Endothelial cell of umbilical vein (primary cell): ENCODE measurements at regions not wholly inside any gene's neighbourhood (a gene's known extent, or its start where the extent isn't known, plus 50 kb on each side); places are given as distances from the start of the nearest gene placed in this dataset.

ENCODE experiments used
- BruUV-seq: library from RNA; stranded (reverse); fragments of 400-500 nt; replicated peaks from 2 replicates; lab custom pipeline; 2021; lab: Mats Ljungman, UMichigan
- CTCF ChIA-PET: fragments of 300-600, 350-600 bp; sonication (Branson Sonifier 250); formaldehyde crosslinking; loops from one replicate; lab custom pipeline; 2021; ENCODE audit warnings: antibody characterized with exemption, inconsistent platforms; lab: Charles Lee
- POLR2A ChIA-PET: fragments of 300-600, 350-600 bp; sonication (Branson Sonifier 250); formaldehyde crosslinking; loops from one replicate; lab custom pipeline; 2021; ENCODE audit warnings: antibody characterized with exemption, inconsistent platforms; lab: Charles Lee
- DNase-seq: peaks from one replicate; pipeline ENCODE4 v3.0.0-alpha.2; 2011; ENCODE audit warnings: low read depth, low spot score
- FAIRE-seq: peaks from 2 replicates; lab custom pipeline; 2011; peaks lifted over from hg19 to GRCh38; lab: Jason Lieb, UNC
- H2AFZ ChIP-seq: 2 replicates; pipeline ENCODE4 v1.6.0; 2012; ENCODE audit warnings: low read depth, low read length, control low read depth, inconsistent platforms
- H3K27ac ChIP-seq: 2 replicates; pipeline ENCODE4 v1.5.1; 2011; ENCODE audit warnings: low read depth, mild to moderate bottlenecking, control low read depth, low read length, moderate library complexity; ENCODE audit not compliant: insufficient read depth
- H3K27me3 ChIP-seq, 2 experiments: 2 replicates each; pipeline versions ENCODE4 v1.6.0 to v1.6.1; 2011; ENCODE audit warnings: low read length in 2 of 2, mixed read lengths in 1 of 2; ENCODE audit not compliant: control insufficient read depth in 2 of 2, insufficient read depth in 2 of 2
- H3K36me3 ChIP-seq, 2 experiments: 2 replicates in 1 of 2; 3 replicates in 1 of 2; pipeline ENCODE4 v1.5.1; 2011; ENCODE audit warnings: low read length in 2 of 2, mild to moderate bottlenecking in 1 of 2, moderate library complexity in 1 of 2; ENCODE audit not compliant: control insufficient read depth in 2 of 2, insufficient read depth in 2 of 2; ENCODE audit errors: extremely low read depth in 1 of 2
- H3K4me1 ChIP-seq: 3 replicates; pipeline ENCODE4 v1.5.1; 2011; ENCODE audit warnings: mild to moderate bottlenecking, low read length; ENCODE audit not compliant: control insufficient read depth, insufficient read depth; ENCODE audit errors: extremely low read depth
- H3K4me2 ChIP-seq: 2 replicates; pipeline ENCODE4 v1.6.1; 2011; ENCODE audit warnings: low read length, control low read depth, mixed read lengths; ENCODE audit not compliant: insufficient read depth
- H3K4me3 ChIP-seq, 3 experiments: fragments of 200-600 bp in 1 of 3; sonication (generic), shearing (Covaris generic) in 1 of 3; replicated peaks in 1 of 3; 2 replicates each; pipeline ENCODE4 v1.5.1; 2011 to 2016; ENCODE audit warnings: control low read depth in 3 of 3, low read length in 3 of 3, mild to moderate bottlenecking in 2 of 3, inconsistent platforms in 1 of 3, low read depth in 1 of 3, moderate library complexity in 1 of 3; ENCODE audit not compliant: insufficient read depth in 1 of 3
- H3K79me2 ChIP-seq: 2 replicates; pipeline ENCODE4 v1.6.0; 2012; ENCODE audit warnings: low read length, inconsistent platforms; ENCODE audit not compliant: control insufficient read depth, insufficient read depth
- H3K9ac ChIP-seq: replicated peaks from 2 replicates; pipeline ENCODE3; 2011; ENCODE audit warnings: low read length, control low read depth; ENCODE audit not compliant: insufficient read depth; ENCODE audit errors: extremely low read depth
- H3K9me1 ChIP-seq: replicated peaks from 3 replicates; pipeline ENCODE4 v1.6.0; 2011; ENCODE audit warnings: mild to moderate bottlenecking, low read length; ENCODE audit not compliant: control insufficient read depth, insufficient read depth; ENCODE audit errors: extremely low read depth
- H3K9me3 ChIP-seq: replicated peaks from 2 replicates; pipeline ENCODE4 v1.5.1; 2012; ENCODE audit warnings: low read length, inconsistent platforms; ENCODE audit not compliant: control insufficient read depth, insufficient read depth
- H4K20me1 ChIP-seq: replicated peaks from 2 replicates; pipeline ENCODE3; 2011; ENCODE audit warnings: mild to moderate bottlenecking, low read length; ENCODE audit not compliant: control insufficient read depth, insufficient read depth; ENCODE audit errors: extremely low read depth
- EZH2 ChIP-seq: IDR thresholded peaks from 2 replicates; pipeline ENCODE4 v1.6.1; 2012; ENCODE audit warnings: borderline replicate concordance, low read depth, mild to moderate bottlenecking, moderate library complexity, low read length, inconsistent platforms; ENCODE audit not compliant: severe bottlenecking
- FOS ChIP-seq: IDR thresholded peaks from 2 replicates; pipeline ENCODE4 v1.6.1; 2011; ENCODE audit warnings: mild to moderate bottlenecking, low read length, moderate library complexity, borderline replicate concordance; ENCODE audit not compliant: insufficient read depth
- GATA2 ChIP-seq: IDR thresholded peaks from 2 replicates; pipeline ENCODE4 v1.7.0; 2011; ENCODE audit warnings: low read depth, mild to moderate bottlenecking, moderate library complexity, mixed read lengths, low read length; ENCODE audit not compliant: insufficient read length, insufficient read depth
- JUN ChIP-seq: IDR thresholded peaks from 2 replicates; pipeline ENCODE4 v1.6.1; 2011; ENCODE audit warnings: borderline replicate concordance, low read depth; ENCODE audit not compliant: insufficient read length, insufficient read depth
- MYC ChIP-seq: IDR thresholded peaks from one replicate; pipeline ENCODE4 v1.6.1; 2011; ENCODE audit warnings: mild to moderate bottlenecking, low read depth, low read length
- POLR2A ChIP-seq: IDR thresholded peaks from 2 replicates; pipeline ENCODE4 v1.6.1; 2012; ENCODE audit warnings: low read depth, mild to moderate bottlenecking, control low read depth, low read length
- POLR2AphosphoS5 ChIP-seq: IDR thresholded peaks from 2 replicates; pipeline ENCODE4 v1.6.1; 2012; ENCODE audit warnings: low read depth, mild to moderate bottlenecking, control low read depth, low read length, moderate library complexity; ENCODE audit not compliant: insufficient read depth
- dilution Hi-C: fragments of 300-500 bp; cut with MboI; formaldehyde crosslinking; loops from one replicate; pipeline ENCODE4 v1.15.0; 2019; ENCODE audit warnings: low sequenced_read_pairs; ENCODE audit not compliant: extremely low pct_ligation_motif_present
- intact Hi-C: fragments of 100-400 bp; cut with micrococcal nuclease; formaldehyde crosslinking; loops from one replicate; pipeline ENCODE4 v1.10.0; 2022
- TF ChIP-seq, protein P1 (sequence below), 2 donors: IDR thresholded peaks; 1 replicate in 1 of 2; 2 replicates in 1 of 2; pipeline ENCODE4 v1.5.1; 2011; ENCODE audit warnings: low read length in 2 of 2, mild to moderate bottlenecking in 2 of 2, moderate library complexity in 2 of 2, control low read depth in 1 of 2, inconsistent platforms in 1 of 2, low read depth in 1 of 2; ENCODE audit not compliant: insufficient read depth in 1 of 2; ENCODE audit errors: extremely low read depth in 1 of 2
- TF ChIP-seq, protein P2 (sequence below): IDR thresholded peaks from 2 replicates; pipeline ENCODE4 v1.6.1; 2011; ENCODE audit not compliant: insufficient read depth, insufficient read length

DNA sequence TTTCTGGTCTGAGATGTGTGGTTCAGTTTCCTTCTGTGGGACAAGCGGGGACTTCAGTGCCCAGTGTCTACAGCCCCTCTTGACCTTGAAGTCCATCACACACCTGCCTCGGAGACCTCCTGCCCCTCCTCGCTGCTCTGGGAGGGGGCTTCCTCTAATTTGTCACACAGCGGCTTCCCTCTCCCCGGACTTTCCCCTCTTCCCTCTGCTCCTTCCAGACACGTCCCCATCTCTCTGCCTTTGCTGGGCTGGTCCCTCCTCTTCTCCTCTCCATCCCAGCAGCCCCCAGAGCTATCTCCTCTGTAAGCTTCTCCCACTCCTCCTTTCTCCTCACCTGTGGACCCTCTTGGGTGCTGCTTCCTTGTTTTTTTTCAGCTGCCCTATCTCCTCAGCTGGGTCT lies 122.2 kb upstream of the SORCS3 start:
- Histone ChIP-seq H4K20me1 (no peaks in the 10 kb centered on the region), H3K9me3 (no peaks in the 10 kb centered on the region), H3K4me1 (no peaks in the 10 kb centered on the region), H3K79me2 (no peaks in the 10 kb centered on the region), H3K9me1 (no peaks in the 10 kb centered on the region), H3K27ac (no peak overlapping the region), H3K4me2 (no peak overlapping the region), H2AFZ (no peak overlapping the region), H3K36me3 (no peaks in the 10 kb centered on the region), H3K4me3 (no peak overlapping the region), H3K9ac (no peak overlapping the region), H3K27me3 (no peaks in the 10 kb centered on the region)
- dilution Hi-C loops, result no loop called here
- no TSS peak for BruUV-seq
- CTCF ChIA-PET, result no interaction called here
- DNase-seq, result no peak
- POLR2A ChIA-PET, result no interaction called here
- TF ChIP-seq GATA2, result no peak
- no peak for TF ChIP-seq EZH2
- no peak for TF ChIP-seq MYC
- TF ChIP-seq FOS, result no peak
- TF ChIP-seq POLR2AphosphoS5, result no peak
- TF ChIP-seq, protein P1, sequence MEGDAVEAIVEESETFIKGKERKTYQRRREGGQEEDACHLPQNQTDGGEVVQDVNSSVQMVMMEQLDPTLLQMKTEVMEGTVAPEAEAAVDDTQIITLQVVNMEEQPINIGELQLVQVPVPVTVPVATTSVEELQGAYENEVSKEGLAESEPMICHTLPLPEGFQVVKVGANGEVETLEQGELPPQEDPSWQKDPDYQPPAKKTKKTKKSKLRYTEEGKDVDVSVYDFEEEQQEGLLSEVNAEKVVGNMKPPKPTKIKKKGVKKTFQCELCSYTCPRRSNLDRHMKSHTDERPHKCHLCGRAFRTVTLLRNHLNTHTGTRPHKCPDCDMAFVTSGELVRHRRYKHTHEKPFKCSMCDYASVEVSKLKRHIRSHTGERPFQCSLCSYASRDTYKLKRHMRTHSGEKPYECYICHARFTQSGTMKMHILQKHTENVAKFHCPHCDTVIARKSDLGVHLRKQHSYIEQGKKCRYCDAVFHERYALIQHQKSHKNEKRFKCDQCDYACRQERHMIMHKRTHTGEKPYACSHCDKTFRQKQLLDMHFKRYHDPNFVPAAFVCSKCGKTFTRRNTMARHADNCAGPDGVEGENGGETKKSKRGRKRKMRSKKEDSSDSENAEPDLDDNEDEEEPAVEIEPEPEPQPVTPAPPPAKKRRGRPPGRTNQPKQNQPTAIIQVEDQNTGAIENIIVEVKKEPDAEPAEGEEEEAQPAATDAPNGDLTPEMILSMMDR (IDR thresholded peaks at IDR 0.05; ENCODE audit: extremely low read depth in 1 of 2, insufficient read depth in 1 of 2, low read depth in 1 of 2, low read length in 2 of 2), result no peak
- no peak for TF ChIP-seq POLR2A
- no peak for TF ChIP-seq JUN
- TF ChIP-seq, protein P2, sequence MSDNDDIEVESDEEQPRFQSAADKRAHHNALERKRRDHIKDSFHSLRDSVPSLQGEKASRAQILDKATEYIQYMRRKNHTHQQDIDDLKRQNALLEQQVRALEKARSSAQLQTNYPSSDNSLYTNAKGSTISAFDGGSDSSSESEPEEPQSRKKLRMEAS, result no peak
- FAIRE-seq, result no peak
- intact Hi-C loops, result no loop called here
